H1 (cell line): ENCODE measurements at regions not wholly inside any gene's neighbourhood (a gene's known extent, or its start where the extent isn't known, plus 50 kb on each side); places are given as distances from the start of the nearest gene placed in this dataset.

Experiments used
- CTCF ChIA-PET: fragments of 300-600 bp; sonication (Branson Sonifier 250); formaldehyde crosslinking; loops from one replicate; lab custom pipeline; 2021; ENCODE audit not compliant: partially characterized antibody; lab: Charles Lee
- POLR2A ChIA-PET: fragments of 300-600 bp; sonication (Branson Sonifier 250); formaldehyde crosslinking; loops from one replicate; lab custom pipeline; 2021; ENCODE audit warnings: inconsistent platforms; ENCODE audit not compliant: partially characterized antibody; lab: Charles Lee
- DNase-seq, 2 experiments: peaks; one replicate each; pipeline versions ENCODE4 v3.0.0 to v3.0.0-alpha.2; 2010 to 2022; ENCODE audit warnings: low spot score in 2 of 2, low read depth in 1 of 2, mixed read lengths in 1 of 2
- FAIRE-seq: peaks from 2 replicates; lab custom pipeline; 2011; peaks lifted over from hg19 to GRCh38; lab: Jason Lieb, UNC
- H2AFZ ChIP-seq: 2 replicates; pipeline ENCODE4 v1.8.1; 2012; ENCODE audit warnings: low read length, inconsistent platforms
- H2AK5ac ChIP-seq: 2 replicates; pipeline ENCODE4 v1.6.1; 2013; ENCODE audit warnings: low read depth, low read length
- H2BK120ac ChIP-seq: replicated peaks from 2 replicates; pipeline ENCODE3; 2013; ENCODE audit warnings: low read depth, low read length, inconsistent platforms
- H2BK12ac ChIP-seq: 2 replicates; pipeline ENCODE4 v1.6.1; 2013; ENCODE audit warnings: low read depth, low read length
- H2BK15ac ChIP-seq: 2 replicates; pipeline ENCODE4 v1.6.1; 2013; ENCODE audit warnings: low read length
- H2BK20ac ChIP-seq: 2 replicates; pipeline ENCODE4 v1.6.1; 2013; ENCODE audit warnings: low read length
- H2BK5ac ChIP-seq: 2 replicates; pipeline ENCODE4 v1.6.1; 2013; ENCODE audit warnings: low read depth, low read length
- H3K14ac ChIP-seq: 2 replicates; pipeline ENCODE4 v1.6.1; 2013; ENCODE audit warnings: inconsistent platforms; ENCODE audit not compliant: insufficient read length
- H3K18ac ChIP-seq: 2 replicates; pipeline ENCODE4 v1.6.1; 2013; ENCODE audit warnings: low read length; ENCODE audit errors: extremely low read depth
- H3K23ac ChIP-seq: 2 replicates; pipeline ENCODE4 v1.6.1; 2013; ENCODE audit warnings: inconsistent platforms; ENCODE audit not compliant: insufficient read length
- H3K23me2 ChIP-seq: 2 replicates; pipeline ENCODE4 v1.6.1; 2013; ENCODE audit warnings: low read depth, low read length
- H3K27ac ChIP-seq: 2 replicates; pipeline ENCODE4 v1.6.1; 2011; ENCODE audit warnings: low read depth, low read length, inconsistent platforms
- H3K27me3 ChIP-seq, 4 experiments: replicated peaks in 1 of 4; 1 replicate in 1 of 4; 2 replicates in 3 of 4; pipeline versions ENCODE4 v1.6.1 to v1.8.1; 2011 to 2013; ENCODE audit warnings: low read length in 3 of 4, mild to moderate bottlenecking in 3 of 4, inconsistent platforms in 2 of 4, mixed read lengths in 2 of 4, moderate library complexity in 1 of 4; ENCODE audit not compliant: control insufficient read depth in 3 of 4, insufficient read depth in 3 of 4; ENCODE audit errors: extremely low read depth in 1 of 4
- H3K36me3 ChIP-seq, 4 experiments: 2 replicates each; pipeline versions ENCODE4 v1.6.1 to v1.8.1; 2011 to 2013; ENCODE audit warnings: mild to moderate bottlenecking in 4 of 4, low read length in 3 of 4, moderate library complexity in 2 of 4, control low read depth in 1 of 4, inconsistent platforms in 1 of 4; ENCODE audit not compliant: insufficient read depth in 4 of 4, control insufficient read depth in 2 of 4
- H3K4ac ChIP-seq: replicated peaks from 2 replicates; pipeline ENCODE3; 2013; ENCODE audit warnings: low read length, low read depth, mixed read lengths, inconsistent platforms; ENCODE audit not compliant: insufficient read length
- H3K4me1 ChIP-seq, 4 experiments: replicated peaks in 1 of 4; 1 replicate in 1 of 4; 2 replicates in 3 of 4; pipeline versions ENCODE4 v1.6.1 to v1.8.1; 2011 to 2013; ENCODE audit warnings: low read length in 3 of 4, inconsistent platforms in 2 of 4, mixed read lengths in 1 of 4; ENCODE audit not compliant: insufficient read depth in 4 of 4, control insufficient read depth in 3 of 4
- H3K4me2 ChIP-seq, 2 experiments: 2 replicates each; pipeline versions ENCODE4 v1.6.1 to v1.8.1; 2011 to 2013; ENCODE audit warnings: low read depth in 2 of 2, low read length in 2 of 2, control low read depth in 1 of 2, inconsistent platforms in 1 of 2, mild to moderate bottlenecking in 1 of 2; ENCODE audit not compliant: insufficient read depth in 1 of 2
- H3K4me3 ChIP-seq, 4 experiments: fragments of 200-600, 300-600 bp in 1 of 4; sonication (generic), shearing (Covaris generic), sonication (Bioruptor Twin) in 1 of 4; 2 replicates each; pipeline versions ENCODE4 v1.5.1 to v1.8.1; 2011 to 2016; ENCODE audit warnings: low read length in 4 of 4, low read depth in 3 of 4, control low read depth in 2 of 4, inconsistent platforms in 2 of 4, mild to moderate bottlenecking in 2 of 4, mixed read lengths in 1 of 4, moderate library complexity in 1 of 4; ENCODE audit not compliant: insufficient read depth in 2 of 4; ENCODE audit errors: extremely low read depth in 1 of 4
- H3K56ac ChIP-seq: replicated peaks from 2 replicates; pipeline ENCODE3; 2013; ENCODE audit warnings: low read depth, mild to moderate bottlenecking, mixed read lengths, low read length, inconsistent platforms; ENCODE audit not compliant: insufficient read length
- H3K79me1 ChIP-seq: 2 replicates; pipeline ENCODE4 v1.6.1; 2013; ENCODE audit warnings: low read depth, low read length, control low read depth
- H3K79me2 ChIP-seq, 2 experiments: 2 replicates each; pipeline versions ENCODE4 v1.6.1 to v1.8.1; 2012 to 2013; ENCODE audit warnings: low read length in 2 of 2, mild to moderate bottlenecking in 2 of 2, inconsistent platforms in 1 of 2; ENCODE audit not compliant: insufficient read depth in 2 of 2, control insufficient read depth in 1 of 2
- H3K9ac ChIP-seq, 4 experiments: replicated peaks in 1 of 4; 1 replicate in 1 of 4; 2 replicates in 3 of 4; pipeline versions ENCODE4 v1.6.1 to v1.8.1; 2011 to 2013; ENCODE audit warnings: low read depth in 3 of 4, low read length in 3 of 4, control low read depth in 2 of 4, mild to moderate bottlenecking in 2 of 4, moderate library complexity in 2 of 4, inconsistent platforms in 1 of 4; ENCODE audit errors: extremely low read depth in 1 of 4
- H3K9me3 ChIP-seq, 2 experiments: 2 replicates each; pipeline versions ENCODE4 v1.6.1 to v1.8.1; 2012 to 2013; ENCODE audit warnings: mild to moderate bottlenecking in 2 of 2, moderate library complexity in 2 of 2, control low read depth in 1 of 2, inconsistent platforms in 1 of 2, low read depth in 1 of 2, low read length in 1 of 2, mixed read lengths in 1 of 2; ENCODE audit not compliant: insufficient read depth in 2 of 2
- H4K20me1 ChIP-seq, 2 experiments: replicated peaks in 1 of 2; 2 replicates each; pipeline versions ENCODE3 to v1.8.1; 2011 to 2013; ENCODE audit warnings: inconsistent platforms in 2 of 2, low read length in 2 of 2, mild to moderate bottlenecking in 1 of 2; ENCODE audit not compliant: insufficient read depth in 2 of 2, control insufficient read depth in 1 of 2
- H4K5ac ChIP-seq: 2 replicates; pipeline ENCODE4 v1.6.1; 2013; ENCODE audit warnings: low read length, low read depth, mixed read lengths, inconsistent platforms; ENCODE audit not compliant: insufficient read length
- H4K8ac ChIP-seq: 2 replicates; pipeline ENCODE4 v1.8.0; 2013; ENCODE audit warnings: mild to moderate bottlenecking, moderate library complexity, low read length, inconsistent platforms; ENCODE audit not compliant: insufficient read depth; ENCODE audit errors: extremely low read depth
- H4K91ac ChIP-seq: replicated peaks from 2 replicates; pipeline ENCODE3; 2013; ENCODE audit warnings: low read length, mixed read lengths, inconsistent platforms; ENCODE audit not compliant: insufficient read length
- ATF2 ChIP-seq: IDR thresholded peaks from 2 replicates; pipeline ENCODE4 v1.6.1; 2012; ENCODE audit warnings: low read length, inconsistent platforms
- CBX5 ChIP-seq: fragments of 300-800, 300-1000 bp; sonication (generic); IDR thresholded peaks from 2 replicates; pipeline ENCODE4 v1.7.1; 2016; ENCODE audit warnings: antibody characterized with exemption, low read length, low read depth
- E2F6 ChIP-seq: IDR thresholded peaks from 2 replicates; pipeline ENCODE4 v1.6.1; 2012; ENCODE audit warnings: inconsistent platforms
- EP300 ChIP-seq, 2 experiments: IDR thresholded peaks; 1 replicate in 1 of 2; 2 replicates in 1 of 2; pipeline ENCODE4 v1.6.1; 2011 to 2012; ENCODE audit warnings: low read depth in 2 of 2, low read length in 2 of 2, mild to moderate bottlenecking in 2 of 2, borderline replicate concordance in 1 of 2, inconsistent platforms in 1 of 2, moderate library complexity in 1 of 2
- HDAC6 ChIP-seq: IDR thresholded peaks from one replicate; pipeline ENCODE4 v1.7.1; 2012; ENCODE audit warnings: low read depth, mild to moderate bottlenecking, inconsistent platforms, low read length, moderate library complexity
- MAFK ChIP-seq: IDR thresholded peaks from 2 replicates; pipeline ENCODE4 v1.6.1; 2012; ENCODE audit warnings: low read depth, mild to moderate bottlenecking, improper control_type of control experiment, low read length
- RAD21 ChIP-seq, 2 experiments: IDR thresholded peaks in 1 of 2; conservative IDR thresholded peaks in 1 of 2; 2 replicates each; pipeline ENCODE4 v1.6.1; 2011; ENCODE audit warnings: low read depth in 2 of 2, low read length in 2 of 2, improper control_type of control experiment in 1 of 2, inconsistent platforms in 1 of 2, mild to moderate bottlenecking in 1 of 2, moderate library complexity in 1 of 2
- RBBP5 ChIP-seq: IDR thresholded peaks from 2 replicates; pipeline ENCODE4 v1.7.1; 2012; ENCODE audit warnings: low read depth, mild to moderate bottlenecking, inconsistent platforms, low read length, moderate library complexity, borderline replicate concordance
- SIN3A ChIP-seq, 2 experiments: IDR thresholded peaks in 1 of 2; conservative IDR thresholded peaks in 1 of 2; 2 replicates each; pipeline ENCODE4 v1.6.1; 2011 to 2012; ENCODE audit warnings: low read length in 2 of 2, improper control_type of control experiment in 1 of 2, low read depth in 1 of 2, mild to moderate bottlenecking in 1 of 2
- WGBS, 2 experiments: shearing (Covaris generic) in 1 of 2; methylation state at CpG; one replicate each; pipeline versions ENCODE4 v1.1.6 to v1.1.7; 2013 to 2015; ENCODE audit warnings: low lambda C conversion rate in 2 of 2, mixed read lengths in 2 of 2, inconsistent platforms in 1 of 2, low coverage in 1 of 2, missing lambda C conversion rate in 1 of 2; ENCODE audit not compliant: insufficient replicate concordance in 2 of 2, insufficient coverage in 1 of 2, insufficient read length in 1 of 2; ENCODE audit errors: extremely low coverage in 1 of 2, missing lambda C conversion rate in 1 of 2; 5-methylcytosine and 5-hydroxymethylcytosine counted together

GRCh38 chr12:31205054-31205453 lies 120.9 kb downstream of the SINHCAF start:
- no peak overlapping the region for H3K9ac ChIP-seq
- FAIRE-seq (no peak), DNase-seq (no peak)
- ChIA-PET POLR2A (no interaction called here), CTCF (interaction anchor here (1.4 kb wide), 1 partner anchor 27 kb away, joined by 3 read pairs; no protein-coding TSS in a partner anchor)
- peaks cover 0 to 2% (median 0%) of the 10 kb centered on the region in 4 experiments; a peak in 1 of 7 replicates for H3K27me3 ChIP-seq
- no peaks in the 10 kb centered on the region for H3K79me2 ChIP-seq
- H2BK12ac ChIP-seq = no peak overlapping the region
- H3K4me2 ChIP-seq = no peak overlapping the region
- no peaks in the 10 kb centered on the region for H4K20me1 ChIP-seq
- H3K36me3 ChIP-seq = no peaks in the 10 kb centered on the region
- H2BK20ac ChIP-seq = no peak overlapping the region
- no peaks in the 10 kb centered on the region for H3K23me2 ChIP-seq
- H3K14ac ChIP-seq = no peak overlapping the region
- H3K56ac ChIP-seq = no peak overlapping the region
- no peak overlapping the region for H3K4ac ChIP-seq
- H4K91ac ChIP-seq = no peak overlapping the region
- no peak overlapping the region for H4K5ac ChIP-seq
- no peak overlapping the region for H4K8ac ChIP-seq
- H3K4me1 ChIP-seq = peaks cover 0 to 12% (median 5%) of the 10 kb centered on the region in 4 experiments; a peak in 3 of 7 replicates
- H2BK15ac ChIP-seq = no peak overlapping the region
- no peak overlapping the region for H2BK5ac ChIP-seq
- WGBS, 2 experiments = 70% methylated on average over 3 of the region's 3 CpGs; no CpG with 5 or more reads in 1 of the 2 experiments
- no peak overlapping the region for H3K18ac ChIP-seq
- no peak overlapping the region for H3K4me3 ChIP-seq
- H2AK5ac ChIP-seq = no peak overlapping the region
- no peaks in the 10 kb centered on the region for H3K9me3 ChIP-seq
- no peak overlapping the region for H3K23ac ChIP-seq
- no peaks in the 10 kb centered on the region for H3K79me1 ChIP-seq
- H2BK120ac ChIP-seq = no peak overlapping the region
- H3K27ac ChIP-seq = no peak overlapping the region
- no peak overlapping the region for H2AFZ ChIP-seq
- TF ChIP-seq MAFK (no peak), RAD21 (IDR thresholded peaks at IDR 0.05 in 1 of 2, conservative IDR thresholded peaks at IDR 0.05 in 1 of 2; ENCODE audit: low read depth in 2 of 2, low read length in 2 of 2) (no peak), EP300 (IDR thresholded peaks at IDR 0.05; ENCODE audit: borderline replicate concordance in 1 of 2, low read depth in 2 of 2, low read length in 2 of 2) (no peak), E2F6 (no peak), RBBP5 (no peak), CBX5 (no peak), SIN3A (conservative IDR thresholded peaks at IDR 0.05 in 1 of 2, IDR thresholded peaks at IDR 0.05 in 1 of 2; ENCODE audit: low read depth in 1 of 2, low read length in 2 of 2) (no peak), HDAC6 (no peak), ATF2 (no peak)
